CD4-positive, alpha-beta T cell treated with Interleukin-10 for 1 hour (primary cell): ENCODE measurements at regions not wholly inside any gene's neighbourhood (a gene's known extent, or its start where the extent isn't known, plus 50 kb on each side); places are given as distances from the start of the nearest gene placed in this dataset.
"Not testable (repeated sequence)": the region's sequence is repeated elsewhere in the genome, so short reads cannot be mapped to it uniquely, and the experiment has no call there.

Experiments used
- DNase-seq: peaks from one replicate; pipeline ENCODE4 v3.0.0-alpha.2; 2020

DNA sequence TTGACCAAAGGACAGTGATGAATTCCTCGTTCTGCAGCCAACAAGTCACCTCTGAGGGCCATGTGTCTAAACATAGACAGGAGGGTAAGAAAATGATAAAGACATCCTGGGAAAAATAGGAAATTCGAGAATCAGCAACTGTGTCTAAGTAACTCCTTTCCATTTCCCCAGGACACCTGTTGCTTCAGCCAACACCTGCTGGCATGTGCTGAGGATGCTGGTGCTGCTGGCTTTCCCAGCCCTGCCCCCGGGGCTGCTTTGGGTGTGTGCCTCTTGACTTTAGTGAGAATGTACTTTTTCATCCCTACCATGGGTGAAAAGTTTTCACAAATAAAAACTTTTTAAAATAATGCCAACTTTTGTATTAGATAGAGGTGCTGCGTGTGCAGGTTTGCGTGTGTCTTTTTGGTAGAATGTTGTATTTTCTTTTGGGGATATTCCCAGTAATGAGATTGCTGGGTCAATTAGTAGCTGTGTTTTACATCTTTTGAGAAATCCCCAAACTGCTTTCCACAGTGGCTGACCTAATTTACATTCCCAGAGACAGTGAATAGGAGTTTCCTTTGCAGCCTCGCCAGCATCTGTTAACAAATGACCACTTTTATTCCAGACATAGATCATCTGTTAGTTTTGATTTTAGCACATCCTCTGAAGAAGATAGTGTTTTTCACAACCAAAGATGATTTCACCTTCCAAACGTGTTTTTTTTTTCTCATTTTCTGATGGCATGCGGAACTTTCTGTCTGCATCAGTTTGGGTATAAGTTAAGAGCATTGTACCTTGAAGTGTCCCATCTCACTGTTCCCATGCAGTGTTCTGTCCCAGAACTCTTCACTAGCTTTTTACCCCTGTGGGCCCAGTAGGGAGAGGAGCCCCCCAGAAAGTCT, 104.2 kb upstream of the ACBD5 start:
- DNase-seq, result no peak

- no peak for DNase-seq
These were observed 100.4 kb upstream of the ACBD5 start for GRCh38 chr10:27341001-27341400.

DNA sequence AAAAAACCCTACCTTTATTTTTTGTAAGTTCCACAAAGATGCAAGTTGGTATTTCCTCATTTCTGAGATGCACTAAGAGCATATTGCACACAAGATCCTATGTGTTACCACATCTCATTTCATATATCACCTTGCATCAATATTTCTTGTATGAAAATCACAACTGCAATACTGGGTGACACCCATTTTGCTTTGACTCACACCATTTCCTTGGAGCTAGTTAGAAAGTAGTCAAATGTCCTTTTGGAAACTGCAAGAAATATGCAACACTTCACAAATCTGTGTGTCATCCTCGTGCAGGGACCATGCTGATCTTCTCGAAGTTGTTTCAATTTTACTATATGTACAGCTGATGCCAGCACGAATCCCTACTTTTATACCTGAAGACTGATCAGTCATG, 94.6 kb upstream of the ACBD5 start:
- not testable (repeated sequence) for DNase-seq

DNA sequence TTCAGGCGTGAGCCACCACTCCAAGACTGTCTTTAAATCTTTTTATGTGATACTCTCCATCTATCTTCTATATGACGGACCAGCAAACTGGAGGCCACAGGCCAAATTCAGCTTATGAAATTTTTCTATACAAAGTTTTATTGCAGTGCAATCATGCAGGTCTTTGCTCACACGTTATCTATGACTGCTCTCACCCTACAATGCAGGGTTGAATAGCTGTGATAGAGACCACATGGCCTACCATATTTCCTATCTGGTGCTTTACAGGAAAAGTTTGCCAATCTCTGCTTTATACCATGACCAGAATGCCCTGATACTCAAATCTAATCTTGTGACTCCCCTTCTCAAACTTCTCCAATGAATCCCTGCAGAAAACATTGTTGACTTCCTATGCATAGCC, 89.5 kb upstream of the ACBD5 start:
- DNase-seq, result no peak

- DNase-seq, result no peak
These were observed 88.3 kb upstream of the ACBD5 start for GRCh38 chr10:27328946-27329345.

DNA sequence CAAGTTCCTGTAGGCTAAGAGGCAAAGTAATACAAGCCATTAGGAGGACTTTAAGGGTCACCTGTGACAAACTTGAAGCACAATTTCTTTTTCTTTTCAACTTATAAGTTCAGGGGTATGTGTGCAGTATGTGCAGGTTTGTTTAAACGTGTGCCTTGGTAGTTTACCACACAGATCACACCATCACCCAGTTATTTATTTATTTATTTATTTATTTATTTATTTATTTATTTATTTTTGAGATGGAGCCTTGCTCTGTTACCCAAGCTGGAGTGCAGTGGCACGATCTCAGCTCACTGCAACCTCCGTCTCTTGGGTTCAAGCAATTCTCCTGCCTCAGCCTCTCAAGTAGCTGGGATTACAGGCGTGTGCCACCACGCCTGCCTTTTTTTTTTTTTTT, 86.2 kb upstream of the ACBD5 start:
- not testable (repeated sequence) for DNase-seq

- peak; percentile 13 for DNase-seq
These were observed 79.3 kb upstream of the ACBD5 start for GRCh38 chr10:27319752-27320431.

GRCh38 chr10:27319139-27319538, 78.5 kb upstream of the ACBD5 start:
- not testable (repeated sequence) for DNase-seq

DNA sequence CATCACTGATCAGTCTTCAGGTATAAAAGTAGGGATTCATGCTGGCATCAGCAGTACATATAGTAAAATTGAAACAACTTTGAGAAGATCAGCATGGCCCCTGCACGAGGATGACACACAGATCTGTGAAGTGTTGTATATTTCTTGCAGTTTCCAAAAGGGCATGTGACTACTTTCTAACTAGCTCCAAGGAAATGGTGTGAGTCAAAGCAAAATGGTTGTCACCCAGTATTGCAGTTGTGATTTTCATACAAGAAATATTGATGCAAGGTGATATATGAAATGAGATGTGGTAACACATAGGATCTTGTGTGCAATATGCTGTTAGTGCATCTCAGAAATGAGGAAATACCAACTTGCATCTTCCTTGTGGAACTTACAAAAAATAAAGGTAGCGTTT, 74.5 kb upstream of the ACBD5 start:
- DNase-seq, result not testable (repeated sequence)

- not testable (repeated sequence) for DNase-seq
These were observed 73.0 kb upstream of the ACBD5 start for GRCh38 chr10:27313586-27313985.

DNA sequence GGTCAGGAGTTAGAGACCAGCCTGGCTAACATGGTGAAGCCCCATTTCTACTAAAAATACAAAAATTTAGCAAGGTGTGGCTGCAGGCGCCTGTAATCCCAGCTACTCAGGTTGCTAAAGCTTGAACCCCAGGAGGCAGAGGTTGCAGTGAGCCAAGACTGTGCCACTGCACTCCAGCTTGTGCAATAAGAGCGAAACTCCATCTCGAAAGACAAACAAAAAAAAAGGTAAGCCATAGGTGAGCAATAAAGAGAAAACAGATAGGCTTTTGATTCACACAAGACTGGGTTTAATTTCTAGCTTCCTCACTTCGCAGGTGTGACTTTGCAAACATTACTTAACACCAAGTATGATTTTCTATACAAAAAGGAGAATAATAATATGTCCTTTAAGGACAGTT, 72.3 kb upstream of the ACBD5 start:
- DNase-seq, result no peak

DNA sequence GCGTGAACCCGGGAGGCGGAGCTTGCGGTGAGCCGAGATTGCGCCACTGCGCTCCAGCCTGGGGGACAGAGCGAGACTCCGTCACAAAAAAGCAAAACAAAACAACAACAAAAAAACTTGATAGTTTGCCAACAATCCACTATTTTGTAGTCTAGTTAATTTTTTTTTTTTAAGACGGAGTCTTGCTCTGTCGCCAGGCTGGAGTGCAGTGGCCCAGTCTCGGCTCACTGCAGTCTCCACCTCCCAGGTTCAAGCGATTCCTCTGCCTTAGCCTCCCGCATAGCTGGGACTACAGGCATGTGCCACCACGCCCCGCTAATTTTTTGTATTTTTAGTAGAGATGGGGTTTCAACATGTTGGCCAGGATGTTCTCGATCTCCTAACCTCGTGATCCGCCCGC, 71.2 kb upstream of the ACBD5 start:
- DNase-seq, result not testable (repeated sequence)

DNA sequence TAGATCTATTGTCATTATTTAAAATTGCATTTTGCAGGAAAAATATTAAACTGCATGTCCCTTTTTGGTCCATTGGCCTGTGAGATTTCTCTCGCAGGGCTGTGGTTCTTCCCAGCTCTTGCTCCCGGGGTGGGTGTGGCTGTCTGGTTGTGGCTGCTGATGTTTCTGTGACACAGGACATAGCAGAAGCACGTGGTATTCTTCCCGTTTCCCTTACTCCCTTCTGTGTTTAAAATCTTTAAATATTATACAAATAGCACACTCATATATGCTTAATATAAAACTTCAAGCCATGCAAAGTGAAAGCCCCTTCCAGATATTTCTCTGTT, 57.9 kb upstream of the ACBD5 start:
- DNase-seq, result not testable (repeated sequence)

- DNase-seq, result no peak
These were observed 57.4 kb upstream of the ACBD5 start for GRCh38 chr10:27297844-27298521.

DNA sequence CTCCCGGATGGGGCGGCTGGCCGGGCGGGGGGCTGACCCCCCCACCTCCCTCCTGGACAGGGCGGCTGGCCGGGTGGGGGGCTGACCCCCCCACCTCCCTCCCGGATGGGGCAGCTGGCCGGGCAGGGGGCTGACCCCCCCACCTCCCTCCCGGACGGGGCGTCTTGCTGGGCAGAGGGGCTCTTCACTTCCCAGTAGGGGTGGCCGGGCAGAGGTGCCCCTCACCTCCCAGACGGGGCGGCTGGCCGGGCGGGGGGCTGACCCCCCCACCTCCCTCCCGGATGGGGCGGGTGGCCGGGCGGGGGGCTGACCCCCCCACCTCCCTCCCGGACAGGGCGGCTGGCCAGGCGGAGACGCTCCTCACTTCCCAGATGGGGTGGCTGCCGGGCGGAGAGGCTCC, 55.7 kb upstream of the ACBD5 start:
- not testable (repeated sequence) for DNase-seq

DNA sequence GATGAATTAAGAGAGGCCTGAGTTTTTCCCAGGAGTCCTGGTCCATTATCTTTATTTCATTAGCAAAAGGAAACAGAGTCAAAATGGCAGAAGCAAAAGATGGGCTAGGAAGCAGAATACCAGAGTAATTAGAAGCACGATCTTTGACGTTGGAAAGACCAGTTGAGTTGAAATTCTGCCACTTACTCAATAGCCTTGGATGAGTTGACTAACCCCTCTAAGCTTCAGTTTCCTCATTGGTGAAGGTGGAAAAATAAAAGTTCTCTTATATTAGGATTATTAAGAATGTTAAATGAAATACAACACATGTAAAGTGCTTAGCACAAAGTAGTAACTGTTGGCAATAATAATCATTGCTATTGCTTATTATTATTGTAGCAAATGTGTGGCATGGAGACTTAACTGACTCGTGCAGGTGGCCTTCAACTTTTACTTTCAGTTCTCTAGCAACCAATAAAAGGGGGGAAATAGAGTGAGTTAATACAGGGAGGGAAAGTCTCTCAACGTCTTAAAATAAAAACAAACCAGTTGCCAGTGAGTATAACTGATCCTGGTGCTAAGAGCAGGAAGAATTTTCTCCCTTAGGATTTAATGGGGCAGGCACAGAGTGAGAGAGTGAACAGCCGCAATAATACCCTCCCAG, 50.8 kb upstream of the ACBD5 start:
- DNase-seq, result peak; percentile 12
